ENCODE measurements at regions not wholly inside any gene's neighbourhood (a gene's known extent, or its start where the extent isn't known, plus 50 kb on each side); places are given as distances from the start of the nearest gene placed in this dataset.

GRCh38 chrX:42392846-42393245 is 385.1 kb downstream of the PPP1R2C start:
- TF ChIP-seq CTCF (IDR thresholded peaks at IDR 0.05) (no peak), POLR2A (IDR thresholded peaks at IDR 0.05) (no peak)
